G401.6 (cell line): ENCODE measurements at regions not wholly inside any gene's neighbourhood (a gene's known extent, or its start where the extent isn't known, plus 50 kb on each side); places are given as distances from the start of the nearest gene placed in this dataset.
"Not testable (repeated sequence)": the region's sequence is repeated elsewhere in the genome, so short reads cannot be mapped to it uniquely, and the experiment has no call there.

Experiments used
- FAIRE-seq: peaks from 2 replicates; lab custom pipeline; 2012; peaks lifted over from hg19 to GRCh38; lab: Jason Lieb, UNC

GRCh38 chr13:44748439-44748838 lies 172.3 kb upstream of the TSC22D1 start:
- no peak for FAIRE-seq

- FAIRE-seq, result no peak
These were observed 171.0 kb upstream of the TSC22D1 start for GRCh38 chr13:44747179-44747578.

GRCh38 chr13:44746690-44747089 lies 170.6 kb upstream of the TSC22D1 start:
- FAIRE-seq, result no peak

- FAIRE-seq, result no peak
These were observed 168.9 kb upstream of the TSC22D1 start for GRCh38 chr13:44744880-44745633.

- no peak for FAIRE-seq
These were observed 163.4 kb upstream of the TSC22D1 start for GRCh38 chr13:44739539-44739938.

- FAIRE-seq, result no peak
These were observed 163.0 kb upstream of the TSC22D1 start for GRCh38 chr13:44739120-44739519.

- FAIRE-seq, result no peak
These were observed 162.3 kb upstream of the TSC22D1 start for GRCh38 chr13:44738463-44738862.

GRCh38 chr13:44735806-44736205 lies 159.7 kb upstream of the TSC22D1 start:
- no peak for FAIRE-seq

GRCh38 chr13:44734201-44734707 lies 158.1 kb upstream of the TSC22D1 start:
- no peak for FAIRE-seq

GRCh38 chr13:44732503-44733098 lies 156.5 kb upstream of the TSC22D1 start:
- no peak for FAIRE-seq

- FAIRE-seq, result no peak
These were observed 154.7 kb upstream of the TSC22D1 start for GRCh38 chr13:44730851-44731250.

- FAIRE-seq, result no peak
These were observed 154.0 kb upstream of the TSC22D1 start for GRCh38 chr13:44730099-44730498.

GRCh38 chr13:44727591-44727990 lies 151.5 kb upstream of the TSC22D1 start:
- not testable (repeated sequence) for FAIRE-seq

- FAIRE-seq, result no peak
These were observed 150.6 kb upstream of the TSC22D1 start for GRCh38 chr13:44726778-44727177.

- FAIRE-seq, result no peak
These were observed 150.1 kb upstream of the TSC22D1 start for GRCh38 chr13:44726214-44726613.

- no peak for FAIRE-seq
These were observed 143.9 kb upstream of the TSC22D1 start for GRCh38 chr13:44719857-44720671.

GRCh38 chr13:44718467-44718866 lies 142.3 kb upstream of the TSC22D1 start:
- no peak for FAIRE-seq

- no peak for FAIRE-seq
These were observed 139.4 kb upstream of the TSC22D1 start for GRCh38 chr13:44715287-44716230.

- peak; percentile 95 for FAIRE-seq
These were observed 137.8 kb upstream of the TSC22D1 start for GRCh38 chr13:44713788-44714469.

- FAIRE-seq, result no peak
These were observed 135.6 kb upstream of the TSC22D1 start for GRCh38 chr13:44711706-44712105.

- FAIRE-seq, result peak; percentile 76
These were observed 134.4 kb upstream of the TSC22D1 start for GRCh38 chr13:44710576-44710975.
